Mammary epithelial cell (primary cell): ENCODE measurements at regions not wholly inside any gene's neighbourhood (a gene's known extent, or its start where the extent isn't known, plus 50 kb on each side); places are given as distances from the start of the nearest gene placed in this dataset.

ENCODE experiments used
- EZH2 ChIP-seq: IDR thresholded peaks from 2 replicates; pipeline ENCODE4 v1.6.1; 2012; ENCODE audit warnings: low read length, inconsistent platforms, borderline replicate concordance
- TF ChIP-seq, protein P1 (sequence below), 2 donors: IDR thresholded peaks in 1 of 2; conservative IDR thresholded peaks in 1 of 2; 2 replicates each; pipeline ENCODE4 v1.5.1; 2011 to 2012; ENCODE audit warnings: inconsistent platforms in 2 of 2, low read length in 2 of 2, mild to moderate bottlenecking in 2 of 2, control low read depth in 1 of 2, low read depth in 1 of 2; ENCODE audit not compliant: insufficient read depth in 1 of 2; ENCODE audit errors: extremely low read depth in 1 of 2

DNA sequence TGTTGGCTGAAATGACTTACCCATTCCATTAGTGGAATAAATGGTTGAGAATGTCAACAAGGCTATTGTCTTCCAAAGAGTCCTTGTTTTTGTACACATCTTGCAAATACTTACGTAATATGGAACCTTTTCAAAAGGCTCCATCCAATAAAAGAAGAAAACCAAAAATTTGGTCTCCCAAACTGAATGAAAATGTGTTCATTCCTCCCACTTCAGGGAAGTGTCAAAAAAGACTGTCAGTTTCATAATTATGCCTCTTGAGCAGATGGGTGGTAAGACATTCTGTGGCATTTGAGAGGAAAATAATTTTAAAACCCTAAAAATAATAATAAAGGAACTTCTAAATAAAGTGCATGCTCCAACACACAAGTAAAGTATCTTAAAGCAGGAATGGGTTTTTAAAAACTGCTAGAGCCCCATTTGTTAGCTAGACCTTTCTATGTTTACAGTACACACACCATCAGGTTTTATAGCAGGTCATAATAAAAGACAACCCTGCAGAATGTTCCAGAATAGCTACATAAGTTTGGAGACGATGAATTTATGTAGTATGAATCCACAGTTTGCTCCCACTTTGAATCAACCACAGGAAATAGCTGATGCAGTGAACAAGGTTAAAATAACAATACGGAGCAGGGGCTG lies 843.7 kb downstream of the LRRTM4 start:
- TF ChIP-seq, protein P1, sequence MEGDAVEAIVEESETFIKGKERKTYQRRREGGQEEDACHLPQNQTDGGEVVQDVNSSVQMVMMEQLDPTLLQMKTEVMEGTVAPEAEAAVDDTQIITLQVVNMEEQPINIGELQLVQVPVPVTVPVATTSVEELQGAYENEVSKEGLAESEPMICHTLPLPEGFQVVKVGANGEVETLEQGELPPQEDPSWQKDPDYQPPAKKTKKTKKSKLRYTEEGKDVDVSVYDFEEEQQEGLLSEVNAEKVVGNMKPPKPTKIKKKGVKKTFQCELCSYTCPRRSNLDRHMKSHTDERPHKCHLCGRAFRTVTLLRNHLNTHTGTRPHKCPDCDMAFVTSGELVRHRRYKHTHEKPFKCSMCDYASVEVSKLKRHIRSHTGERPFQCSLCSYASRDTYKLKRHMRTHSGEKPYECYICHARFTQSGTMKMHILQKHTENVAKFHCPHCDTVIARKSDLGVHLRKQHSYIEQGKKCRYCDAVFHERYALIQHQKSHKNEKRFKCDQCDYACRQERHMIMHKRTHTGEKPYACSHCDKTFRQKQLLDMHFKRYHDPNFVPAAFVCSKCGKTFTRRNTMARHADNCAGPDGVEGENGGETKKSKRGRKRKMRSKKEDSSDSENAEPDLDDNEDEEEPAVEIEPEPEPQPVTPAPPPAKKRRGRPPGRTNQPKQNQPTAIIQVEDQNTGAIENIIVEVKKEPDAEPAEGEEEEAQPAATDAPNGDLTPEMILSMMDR (conservative IDR thresholded peaks at IDR 0.05 in 1 of 2, IDR thresholded peaks at IDR 0.05 in 1 of 2; ENCODE audit: extremely low read depth in 1 of 2, insufficient read depth in 1 of 2, low read depth in 1 of 2, low read length in 2 of 2), result no peak
- TF ChIP-seq EZH2, result no peak
